Memory B cell (primary cell): ENCODE measurements at regions not wholly inside any gene's neighbourhood (a gene's known extent, or its start where the extent isn't known, plus 50 kb on each side); places are given as distances from the start of the nearest gene placed in this dataset.

Experiments used
- ATAC-seq: fragments of 150-1000 bp; cut with Tn5 transposase; 2 replicates; pipeline ENCODE4 v1.10.0; 2021; ENCODE audit warnings: low read depth, mild to moderate bottlenecking, moderate library complexity
- DNase-seq, 2 donors: peaks; one replicate each; pipeline ENCODE4 v3.0.0; 2022; ENCODE audit warnings: low spot score in 2 of 2
- H3K27ac Mint-ChIP-seq: one replicate; pipeline ENCODE4 v1.8.0; 2022; ENCODE audit warnings: mild to moderate bottlenecking, moderate library complexity, mixed read lengths
- H3K27me3 Mint-ChIP-seq: one replicate; pipeline ENCODE4 v1.8.0; 2022; ENCODE audit warnings: mixed read lengths
- H3K36me3 Mint-ChIP-seq: one replicate; pipeline ENCODE4 v1.8.0; 2022; ENCODE audit warnings: mild to moderate bottlenecking, mixed read lengths
- H3K4me1 Mint-ChIP-seq: one replicate; pipeline ENCODE4 v1.8.0; 2022; ENCODE audit warnings: mixed read lengths
- H3K4me3 Mint-ChIP-seq: one replicate; pipeline ENCODE4 v1.8.0; 2022; ENCODE audit warnings: mild to moderate bottlenecking, moderate library complexity, mixed read lengths
- H3K9me3 Mint-ChIP-seq: one replicate; pipeline ENCODE4 v1.8.0; 2022; ENCODE audit warnings: mixed read lengths

DNA sequence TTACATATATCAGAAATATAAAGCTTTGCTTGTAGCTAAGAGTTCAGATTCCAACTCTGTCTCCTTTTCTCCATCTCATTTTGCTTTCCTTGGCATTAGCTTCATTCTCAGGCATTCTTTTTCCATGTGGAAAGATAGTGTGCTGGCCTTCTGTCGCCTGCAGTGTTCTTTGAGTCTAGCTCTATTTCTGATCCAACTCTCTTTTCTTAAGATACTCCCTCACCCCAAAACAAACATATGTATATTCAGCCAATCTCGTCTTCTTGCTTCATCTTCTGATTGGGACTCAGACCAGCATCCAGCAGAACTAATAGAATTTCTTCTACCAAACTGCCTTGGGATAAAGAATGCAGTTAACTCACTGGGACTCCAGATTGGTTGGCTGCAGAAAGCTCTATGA lies 532.2 kb downstream of the MID1IP1 start:
- no peak for DNase-seq
- ATAC-seq, result no peak
- Mint-ChIP-seq H3K4me3 (no peak overlapping the region), H3K4me1 (peaks cover 14% of the 10 kb centered on the region), H3K9me3 (no peaks in the 10 kb centered on the region), H3K27ac (no peak overlapping the region), H3K36me3 (no peaks in the 10 kb centered on the region), H3K27me3 (peaks cover 8% of the 10 kb centered on the region)

DNA sequence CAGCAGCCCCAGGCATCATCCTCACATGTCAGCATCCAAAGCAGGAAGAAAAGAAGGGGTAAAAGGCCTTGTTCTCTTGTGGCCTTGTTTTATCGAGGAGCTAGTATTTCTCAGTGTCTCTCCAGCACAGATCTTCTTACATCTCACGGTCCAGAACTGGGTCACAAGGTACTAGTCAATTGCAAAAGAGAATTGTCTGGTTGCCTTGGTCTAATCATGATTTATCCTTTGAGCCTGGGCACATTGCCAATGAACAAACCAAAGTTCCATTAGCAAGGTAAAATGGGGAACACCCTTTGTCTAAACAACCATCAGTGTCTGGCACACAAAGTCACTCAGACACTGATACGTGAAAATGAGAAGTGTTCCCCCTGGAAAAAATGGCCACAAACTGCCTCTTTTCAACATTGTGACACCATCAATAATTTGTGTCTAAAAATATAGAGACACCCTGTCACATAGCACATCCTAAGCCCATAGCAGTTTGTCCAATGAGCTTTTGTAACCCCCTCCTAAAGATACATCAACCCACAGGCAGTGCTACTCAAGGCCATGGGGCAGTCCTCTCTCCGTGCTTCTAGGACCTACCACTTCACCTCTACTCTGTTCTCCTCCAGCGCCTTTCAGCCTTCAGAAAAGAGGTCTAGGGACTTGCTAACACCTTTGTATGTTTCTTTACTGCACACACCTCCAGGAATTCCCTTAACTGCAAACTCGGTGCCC lies 534.4 kb downstream of the MID1IP1 start:
- H3K27me3 Mint-ChIP-seq, result peaks cover 4% of the 10 kb centered on the region
- no peaks in the 10 kb centered on the region for H3K36me3 Mint-ChIP-seq
- no peak for ATAC-seq
- peak overlapping the region; percentile 45 for H3K27ac Mint-ChIP-seq
- H3K4me3 Mint-ChIP-seq, result no peak overlapping the region
- no peaks in the 10 kb centered on the region for H3K9me3 Mint-ChIP-seq
- H3K4me1 Mint-ChIP-seq, result peaks cover 14% of the 10 kb centered on the region
- no peak for DNase-seq

DNA sequence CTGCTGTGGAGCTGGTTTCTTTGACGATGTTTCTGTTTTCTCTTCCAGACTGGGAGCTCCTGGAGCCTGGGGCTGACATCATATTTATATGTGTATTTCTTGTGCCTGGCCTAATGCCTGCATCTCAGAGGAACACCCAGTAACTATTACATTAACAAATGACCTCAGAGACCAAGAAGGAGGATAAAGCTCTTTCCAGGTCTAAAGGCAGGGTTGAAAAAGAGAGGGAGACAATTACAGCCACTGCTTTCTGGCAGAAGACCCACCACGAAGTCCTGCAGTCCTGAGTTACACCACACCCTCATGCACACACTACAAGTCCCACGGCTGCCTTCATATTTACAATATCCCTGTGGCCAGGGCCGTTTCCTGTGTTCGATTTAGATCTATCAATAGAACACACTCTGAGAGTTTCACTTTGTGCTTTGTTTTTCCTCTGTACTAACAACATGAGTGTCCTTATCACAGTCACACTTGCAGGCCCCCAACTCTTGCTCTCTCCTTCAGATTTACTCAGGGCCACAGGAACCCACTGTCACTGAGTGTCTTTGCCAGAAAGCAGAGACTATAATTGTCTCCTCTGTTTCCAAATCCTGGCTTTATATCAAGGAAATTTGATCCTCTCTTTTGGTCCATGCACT lies 535.5 kb downstream of the MID1IP1 start:
- ATAC-seq, result no peak
- peaks cover 7% of the 10 kb centered on the region for H3K4me1 Mint-ChIP-seq
- DNase-seq, result no peak
- H3K9me3 Mint-ChIP-seq, result no peaks in the 10 kb centered on the region
- H3K27ac Mint-ChIP-seq, result no peak overlapping the region
- H3K4me3 Mint-ChIP-seq, result no peak overlapping the region
- H3K27me3 Mint-ChIP-seq, result peaks cover 7% of the 10 kb centered on the region
- H3K36me3 Mint-ChIP-seq, result no peaks in the 10 kb centered on the region

DNA sequence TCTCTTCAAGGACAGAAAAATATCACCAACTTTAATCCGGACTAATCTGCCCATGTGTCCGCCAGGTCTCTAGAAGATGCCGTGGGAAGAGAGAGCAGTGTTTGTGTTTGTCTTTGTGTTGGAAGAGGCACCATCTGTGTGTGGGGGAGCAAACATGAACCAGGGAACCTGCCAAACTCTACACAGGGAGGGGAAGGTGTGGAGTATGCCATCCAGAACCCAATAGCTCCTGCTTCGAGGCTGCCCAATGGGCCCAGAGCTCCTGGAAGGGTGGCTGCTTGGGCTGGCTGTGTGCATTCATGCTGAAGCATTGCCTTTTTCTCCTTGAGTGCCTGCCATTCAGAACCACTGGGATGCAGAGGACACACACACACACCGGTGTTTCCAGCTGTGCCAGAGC lies 536.2 kb downstream of the MID1IP1 start:
- Mint-ChIP-seq H3K4me3 (peak overlapping the region; percentile 25), H3K4me1 (peaks cover 7% of the 10 kb centered on the region), H3K27me3 (peaks cover 6% of the 10 kb centered on the region), H3K27ac (no peak overlapping the region), H3K9me3 (no peaks in the 10 kb centered on the region), H3K36me3 (no peaks in the 10 kb centered on the region)
- no peak for ATAC-seq
- DNase-seq, result no peak

DNA sequence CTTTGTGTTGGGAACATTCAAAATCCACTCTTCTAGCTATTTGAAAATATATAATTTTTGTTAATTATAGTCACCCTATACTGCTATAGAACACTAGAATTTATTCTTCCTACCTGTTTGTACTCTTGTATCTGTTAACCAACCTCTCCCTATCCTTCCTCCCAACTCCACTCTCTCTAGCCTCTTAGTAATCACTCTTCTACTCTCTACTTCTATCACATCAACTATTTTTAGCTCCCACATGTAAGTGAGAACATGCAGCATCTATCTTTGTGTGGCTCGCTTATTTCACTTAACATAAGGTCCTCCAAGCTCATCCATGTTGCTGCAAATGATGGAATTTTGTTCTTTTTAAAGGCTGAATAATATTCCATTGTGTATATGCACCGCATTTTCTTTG lies 537.3 kb downstream of the MID1IP1 start:
- ATAC-seq (no peak), DNase-seq (no peak)
- H3K4me3 Mint-ChIP-seq, result no peak overlapping the region
- H3K36me3 Mint-ChIP-seq, result no peaks in the 10 kb centered on the region
- H3K9me3 Mint-ChIP-seq, result no peaks in the 10 kb centered on the region
- H3K27me3 Mint-ChIP-seq, result peaks cover 6% of the 10 kb centered on the region
- no peak overlapping the region for H3K27ac Mint-ChIP-seq
- peaks cover 7% of the 10 kb centered on the region for H3K4me1 Mint-ChIP-seq

DNA sequence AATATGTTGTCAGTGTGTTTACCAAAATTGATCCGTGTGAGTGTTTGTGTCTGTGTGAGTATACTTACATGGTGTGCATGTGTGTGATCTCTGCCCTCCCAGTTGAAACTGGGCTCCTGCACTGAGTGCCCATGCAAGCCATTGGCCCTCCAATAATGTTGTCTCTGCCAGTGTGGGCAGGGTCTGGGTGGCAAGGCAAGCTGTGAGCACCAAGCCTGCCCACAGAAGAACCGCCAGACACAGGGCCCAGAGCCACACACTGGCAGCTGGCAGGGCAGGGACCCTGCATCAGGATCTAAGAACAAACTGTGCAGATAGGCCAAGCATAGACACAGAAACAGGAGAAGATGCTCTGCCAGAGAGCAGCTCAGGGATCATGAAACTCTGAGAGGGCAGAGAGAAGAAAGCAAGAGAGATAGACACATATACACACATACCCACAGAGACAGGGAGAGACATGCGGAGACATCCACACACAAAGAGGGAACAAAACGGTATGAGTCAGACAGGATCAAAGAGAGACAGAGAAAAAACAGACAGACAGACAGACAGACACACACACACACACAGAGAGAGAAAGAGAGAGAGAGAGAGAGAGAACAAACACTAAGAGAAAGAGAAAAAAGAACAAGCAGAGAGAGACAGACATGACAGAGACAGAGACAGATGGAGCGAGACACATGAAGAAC lies 555.0 kb downstream of the MID1IP1 start:
- H3K9me3 Mint-ChIP-seq, result no peaks in the 10 kb centered on the region
- H3K4me3 Mint-ChIP-seq, result no peak overlapping the region

DNA sequence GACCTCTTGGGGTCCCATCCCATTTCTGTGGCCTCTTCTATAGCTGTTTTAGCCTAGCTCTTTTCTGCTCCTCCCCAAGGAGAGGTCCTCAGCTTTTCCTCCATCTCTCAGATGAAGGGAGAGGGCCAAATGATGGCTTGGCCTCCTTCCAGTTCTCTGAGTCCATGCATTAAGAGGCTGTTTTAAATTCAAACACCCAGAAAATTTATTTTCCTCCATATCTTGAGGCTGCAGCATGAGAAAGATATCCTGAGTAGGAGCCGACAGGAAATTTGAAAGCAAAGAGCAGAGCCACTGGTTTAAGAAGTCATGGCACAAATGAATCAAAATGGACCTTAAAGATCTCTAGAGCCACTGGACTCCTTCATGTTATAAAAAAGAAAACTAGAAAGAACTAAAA lies 558.8 kb downstream of the MID1IP1 start:
- Mint-ChIP-seq H3K4me3 (no peak overlapping the region), H3K27ac (no peak overlapping the region), H3K9me3 (no peaks in the 10 kb centered on the region), H3K36me3 (no peaks in the 10 kb centered on the region), H3K4me1 (no peaks in the 10 kb centered on the region), H3K27me3 (peaks cover 6% of the 10 kb centered on the region)
- DNase-seq (no peak), ATAC-seq (no peak)

More for the DNA sequence above, 555.0 kb downstream of the MID1IP1 start:
- no peak for ATAC-seq
- DNase-seq, result no peak
- Mint-ChIP-seq H3K27me3 (peaks cover 12% of the 10 kb centered on the region), H3K36me3 (no peaks in the 10 kb centered on the region), H3K27ac (no peak overlapping the region), H3K4me1 (no peaks in the 10 kb centered on the region)

DNA sequence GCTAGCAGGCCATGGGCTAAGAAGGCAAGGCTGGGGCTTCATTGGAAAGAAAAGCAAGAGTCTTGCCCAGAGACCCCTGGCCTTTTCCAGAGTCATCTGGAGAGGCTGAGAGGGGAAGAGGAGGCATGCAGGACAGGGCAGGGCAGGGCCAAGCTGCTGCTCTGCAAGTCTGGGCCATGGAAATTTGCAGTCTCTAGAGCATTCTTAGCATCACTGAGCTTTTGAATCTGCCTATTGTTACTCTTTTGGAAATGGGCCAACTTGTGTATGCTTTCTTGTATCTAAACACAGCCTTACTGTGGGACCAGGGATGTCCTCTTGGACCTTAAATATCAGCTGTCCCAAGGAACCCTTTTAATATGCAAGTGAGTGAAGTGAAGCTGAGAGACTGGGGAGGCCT lies 560.5 kb downstream of the MID1IP1 start:
- H3K9me3 Mint-ChIP-seq, result no peaks in the 10 kb centered on the region
- H3K27me3 Mint-ChIP-seq, result peaks cover 2% of the 10 kb centered on the region
- ATAC-seq (no peak), DNase-seq (no peak)
- H3K36me3 Mint-ChIP-seq, result no peaks in the 10 kb centered on the region
- H3K4me1 Mint-ChIP-seq, result no peaks in the 10 kb centered on the region
- H3K27ac Mint-ChIP-seq, result no peak overlapping the region
- H3K4me3 Mint-ChIP-seq, result no peak overlapping the region

DNA sequence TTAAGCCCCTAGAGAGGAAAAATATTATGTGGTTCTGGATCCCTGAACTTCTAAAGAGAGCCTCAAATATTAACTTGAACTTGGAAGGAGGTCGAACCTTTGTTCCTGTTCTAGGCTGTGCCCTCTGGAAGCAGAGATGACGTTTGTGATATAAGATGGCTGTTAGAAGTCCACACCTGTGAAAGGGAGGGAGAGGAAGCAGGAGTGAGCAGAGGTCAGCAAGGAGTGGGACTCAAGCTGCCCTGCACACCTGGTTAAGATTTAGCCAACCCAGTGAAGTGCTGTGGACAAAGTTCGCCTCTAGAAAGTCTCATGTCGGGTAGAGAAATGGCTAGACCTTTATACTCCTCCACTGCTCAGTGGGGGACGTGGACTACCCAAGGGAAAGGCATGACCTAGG lies 566.2 kb downstream of the MID1IP1 start:
- Mint-ChIP-seq H3K4me3 (no peak overlapping the region), H3K36me3 (no peaks in the 10 kb centered on the region), H3K9me3 (no peaks in the 10 kb centered on the region), H3K27me3 (peaks cover 5% of the 10 kb centered on the region), H3K27ac (no peak overlapping the region), H3K4me1 (no peaks in the 10 kb centered on the region)
- ATAC-seq, result no peak
- DNase-seq, result no peak

DNA sequence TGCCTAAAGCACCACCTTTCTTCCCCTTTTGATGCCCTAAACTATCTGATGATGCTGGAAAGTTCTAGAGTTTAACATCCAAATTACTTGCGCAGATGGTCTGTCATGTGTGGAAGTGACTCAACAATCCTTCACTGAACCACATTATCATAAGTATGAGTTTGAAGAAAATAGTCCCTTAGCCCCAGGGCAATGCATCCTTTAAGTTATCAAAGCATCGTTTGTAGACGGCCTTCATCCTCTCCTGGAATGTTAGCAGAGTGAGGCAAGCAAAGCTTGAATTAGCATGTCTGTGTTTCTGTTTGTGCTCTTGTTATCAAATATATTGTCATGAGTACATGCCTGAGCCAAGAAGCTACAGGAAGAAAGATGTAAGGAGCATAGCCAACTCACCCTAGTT lies 570.9 kb downstream of the MID1IP1 start:
- ATAC-seq (no peak), DNase-seq (no peak)
- Mint-ChIP-seq H3K4me1 (no peaks in the 10 kb centered on the region), H3K27ac (no peak overlapping the region), H3K9me3 (no peaks in the 10 kb centered on the region), H3K36me3 (no peaks in the 10 kb centered on the region), H3K27me3 (peaks cover 5% of the 10 kb centered on the region), H3K4me3 (no peak overlapping the region)

DNA sequence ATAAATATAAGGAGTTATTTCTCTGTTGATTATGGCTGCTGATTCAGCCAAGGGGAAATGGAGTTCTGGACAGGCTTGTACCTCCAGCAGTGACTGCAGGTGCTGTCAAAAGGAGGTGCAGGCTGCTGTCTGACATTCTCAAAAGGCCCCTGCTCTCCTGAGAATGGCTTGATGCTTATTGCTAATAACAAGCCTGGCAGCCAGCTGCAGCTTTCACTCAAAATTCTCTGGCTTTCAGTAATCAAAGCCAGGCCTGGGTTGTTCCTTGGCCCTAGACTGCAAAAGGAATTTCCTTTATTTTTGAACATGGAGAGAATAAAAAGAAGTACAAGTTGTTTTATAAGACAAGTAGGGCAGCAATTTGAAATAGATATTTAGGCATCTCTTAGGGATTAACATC lies 575.9 kb downstream of the MID1IP1 start:
- Mint-ChIP-seq H3K27me3 (peaks cover 6% of the 10 kb centered on the region), H3K36me3 (no peaks in the 10 kb centered on the region), H3K27ac (no peak overlapping the region), H3K9me3 (peaks cover 3% of the 10 kb centered on the region), H3K4me3 (no peak overlapping the region), H3K4me1 (no peaks in the 10 kb centered on the region)
- DNase-seq, result no peak
- no peak for ATAC-seq

DNA sequence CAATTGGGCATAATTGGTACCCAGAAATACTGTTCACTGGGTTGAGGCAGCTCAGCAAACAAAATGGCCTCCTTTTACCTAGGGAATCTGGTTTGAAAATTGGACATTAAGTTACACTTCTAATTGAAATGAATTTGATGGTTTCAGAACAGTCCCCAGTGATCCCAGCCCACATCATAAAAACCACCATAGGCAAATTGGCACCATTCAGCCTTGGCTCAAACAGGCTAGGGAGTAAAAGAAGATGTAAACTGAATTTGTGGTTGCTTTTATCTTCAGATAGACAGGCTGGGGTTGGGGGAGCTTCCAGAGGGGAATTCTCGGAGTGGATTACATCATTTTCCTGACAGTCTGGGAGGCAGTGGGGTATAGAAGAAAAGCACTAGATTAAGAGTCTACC lies 576.5 kb downstream of the MID1IP1 start:
- Mint-ChIP-seq H3K27me3 (peaks cover 6% of the 10 kb centered on the region), H3K4me3 (no peak overlapping the region)

DNA sequence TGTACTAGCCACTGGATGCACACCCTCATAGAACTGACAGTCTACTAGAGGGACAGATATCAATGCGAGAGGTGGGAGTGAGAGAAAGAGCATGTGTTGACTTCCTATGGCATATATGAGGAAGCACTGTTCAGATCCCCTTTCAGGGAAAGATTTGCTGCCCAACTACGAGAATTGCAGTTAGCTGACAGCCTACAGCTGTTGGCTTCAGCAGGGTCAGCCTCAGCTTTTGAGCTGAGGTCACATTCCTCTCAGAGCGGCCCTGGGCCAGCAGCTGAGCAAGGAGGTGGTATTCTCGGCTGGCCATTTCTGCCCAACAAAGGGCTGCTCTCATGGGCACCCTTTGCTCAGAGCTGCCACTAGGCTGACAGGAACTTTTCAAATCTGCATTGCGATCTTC lies 580.2 kb downstream of the MID1IP1 start:
- Mint-ChIP-seq H3K4me1 (no peaks in the 10 kb centered on the region), H3K27ac (no peak overlapping the region), H3K36me3 (no peaks in the 10 kb centered on the region), H3K27me3 (peaks cover 12% of the 10 kb centered on the region), H3K9me3 (peaks cover 3% of the 10 kb centered on the region), H3K4me3 (no peak overlapping the region)
- no peak for DNase-seq
- no peak for ATAC-seq

More for the DNA sequence above, 576.5 kb downstream of the MID1IP1 start:
- H3K36me3 Mint-ChIP-seq, result no peaks in the 10 kb centered on the region
- DNase-seq, result no peak
- no peak overlapping the region for H3K27ac Mint-ChIP-seq
- no peak for ATAC-seq
- no peaks in the 10 kb centered on the region for H3K4me1 Mint-ChIP-seq
- peaks cover 3% of the 10 kb centered on the region for H3K9me3 Mint-ChIP-seq

DNA sequence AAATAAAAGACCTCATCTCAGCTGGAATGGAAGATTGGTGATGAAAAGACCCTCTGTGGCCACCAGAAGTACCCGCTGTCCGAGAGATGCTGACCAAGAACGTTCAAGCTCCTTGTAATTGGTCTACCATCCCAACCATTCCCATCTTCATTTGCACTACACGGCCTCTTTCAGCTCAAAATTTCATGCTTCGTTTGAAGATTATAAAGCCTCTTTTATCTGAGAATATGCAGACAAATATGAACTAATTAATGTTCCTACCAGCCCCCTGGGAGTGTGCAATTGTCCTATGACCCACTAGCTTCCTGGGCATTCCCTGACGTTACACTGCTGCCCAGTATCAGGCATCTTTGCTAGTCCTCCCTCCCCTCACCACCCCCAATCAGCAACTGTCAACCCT lies 583.7 kb downstream of the MID1IP1 start:
- H3K4me3 Mint-ChIP-seq, result no peak overlapping the region
- no peaks in the 10 kb centered on the region for H3K9me3 Mint-ChIP-seq
- peaks cover 13% of the 10 kb centered on the region for H3K27me3 Mint-ChIP-seq
- ATAC-seq (no peak), DNase-seq (no peak)
- no peaks in the 10 kb centered on the region for H3K4me1 Mint-ChIP-seq
- H3K36me3 Mint-ChIP-seq, result no peaks in the 10 kb centered on the region
- no peak overlapping the region for H3K27ac Mint-ChIP-seq
